ENCODE measurements at regions not wholly inside any gene's neighbourhood (a gene's known extent, or its start where the extent isn't known, plus 50 kb on each side); places are given as distances from the start of the nearest gene placed in this dataset.

DNA sequence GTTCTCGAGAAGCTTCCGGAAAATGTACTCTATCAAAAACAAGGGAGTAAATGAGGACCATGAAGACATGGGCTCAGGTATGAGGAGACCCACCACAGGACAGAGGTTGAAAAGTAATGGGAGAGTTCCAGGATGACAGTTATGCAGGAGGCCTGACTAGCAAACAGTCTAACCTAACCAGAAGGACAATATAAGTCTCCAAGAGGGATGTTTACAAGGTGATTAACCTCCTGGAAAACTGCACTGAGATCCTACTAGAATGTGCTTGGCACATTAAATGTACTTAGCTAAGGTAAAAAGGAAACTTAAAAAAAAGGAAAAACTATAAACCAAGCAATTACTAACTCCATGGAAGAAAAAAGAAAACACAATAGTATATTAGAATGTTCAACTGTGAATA is 258.3 kb downstream of the KLF5 start:
- TF ChIP-seq, protein P1, sequence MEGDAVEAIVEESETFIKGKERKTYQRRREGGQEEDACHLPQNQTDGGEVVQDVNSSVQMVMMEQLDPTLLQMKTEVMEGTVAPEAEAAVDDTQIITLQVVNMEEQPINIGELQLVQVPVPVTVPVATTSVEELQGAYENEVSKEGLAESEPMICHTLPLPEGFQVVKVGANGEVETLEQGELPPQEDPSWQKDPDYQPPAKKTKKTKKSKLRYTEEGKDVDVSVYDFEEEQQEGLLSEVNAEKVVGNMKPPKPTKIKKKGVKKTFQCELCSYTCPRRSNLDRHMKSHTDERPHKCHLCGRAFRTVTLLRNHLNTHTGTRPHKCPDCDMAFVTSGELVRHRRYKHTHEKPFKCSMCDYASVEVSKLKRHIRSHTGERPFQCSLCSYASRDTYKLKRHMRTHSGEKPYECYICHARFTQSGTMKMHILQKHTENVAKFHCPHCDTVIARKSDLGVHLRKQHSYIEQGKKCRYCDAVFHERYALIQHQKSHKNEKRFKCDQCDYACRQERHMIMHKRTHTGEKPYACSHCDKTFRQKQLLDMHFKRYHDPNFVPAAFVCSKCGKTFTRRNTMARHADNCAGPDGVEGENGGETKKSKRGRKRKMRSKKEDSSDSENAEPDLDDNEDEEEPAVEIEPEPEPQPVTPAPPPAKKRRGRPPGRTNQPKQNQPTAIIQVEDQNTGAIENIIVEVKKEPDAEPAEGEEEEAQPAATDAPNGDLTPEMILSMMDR (conservative IDR thresholded peaks at IDR 0.05; ENCODE audit: low read length): no peak
- TF ChIP-seq EZH2phosphoT487 (IDR thresholded peaks at IDR 0.05; ENCODE audit: borderline replicate concordance, low read depth, low read length): no peak
